ENCODE measurements at regions not wholly inside any gene's neighbourhood (a gene's known extent, or its start where the extent isn't known, plus 50 kb on each side); places are given as distances from the start of the nearest gene placed in this dataset.
"Not testable (repeated sequence)": the region's sequence is repeated elsewhere in the genome, so short reads cannot be mapped to it uniquely, and the experiment has no call there.

GRCh38 chr13:88823114-88823513, 1151.9 kb downstream of the SLITRK5 start:
- H3K4me1 Mint-ChIP-seq (ENCODE audit: low read depth, unreplicated experiment) = no peaks in the 10 kb centered on the region
- no peak for DNase-seq
- H3K27me3 Mint-ChIP-seq (ENCODE audit: unreplicated experiment) = no peaks in the 10 kb centered on the region
- H3K27ac Mint-ChIP-seq (ENCODE audit: unreplicated experiment) = no peak overlapping the region
- no peak for TF ChIP-seq CTCF (IDR thresholded peaks at IDR 0.05; ENCODE audit: partially characterized antibody, unreplicated experiment)
- H3K9me3 Mint-ChIP-seq (ENCODE audit: unreplicated experiment) = no peaks in the 10 kb centered on the region
- H3K4me3 Mint-ChIP-seq (ENCODE audit: unreplicated experiment) = no peak overlapping the region
- no peaks in the 10 kb centered on the region for H3K36me3 Mint-ChIP-seq (ENCODE audit: unreplicated experiment)

- no peak overlapping the region for H3K4me3 Mint-ChIP-seq (ENCODE audit: unreplicated experiment)
- H3K36me3 Mint-ChIP-seq (ENCODE audit: unreplicated experiment) = no peaks in the 10 kb centered on the region
- H3K27me3 Mint-ChIP-seq (ENCODE audit: unreplicated experiment) = no peaks in the 10 kb centered on the region
- no peaks in the 10 kb centered on the region for H3K4me1 Mint-ChIP-seq (ENCODE audit: low read depth, unreplicated experiment)
- no peaks in the 10 kb centered on the region for H3K9me3 Mint-ChIP-seq (ENCODE audit: unreplicated experiment)
- DNase-seq = no peak
- no peak for TF ChIP-seq CTCF (IDR thresholded peaks at IDR 0.05; ENCODE audit: partially characterized antibody, unreplicated experiment)
- no peak overlapping the region for H3K27ac Mint-ChIP-seq (ENCODE audit: unreplicated experiment)
Observed at GRCh38 chr13:88824218-88824617, 1153.0 kb downstream of the SLITRK5 start.

- H3K9me3 Mint-ChIP-seq (ENCODE audit: unreplicated experiment) = no peaks in the 10 kb centered on the region
- no peaks in the 10 kb centered on the region for H3K27me3 Mint-ChIP-seq (ENCODE audit: unreplicated experiment)
- no peaks in the 10 kb centered on the region for H3K36me3 Mint-ChIP-seq (ENCODE audit: unreplicated experiment)
- H3K4me1 Mint-ChIP-seq (ENCODE audit: low read depth, unreplicated experiment) = no peaks in the 10 kb centered on the region
- H3K27ac Mint-ChIP-seq (ENCODE audit: unreplicated experiment) = no peak overlapping the region
- no peak for TF ChIP-seq CTCF (IDR thresholded peaks at IDR 0.05; ENCODE audit: partially characterized antibody, unreplicated experiment)
- DNase-seq = no peak
- no peak overlapping the region for H3K4me3 Mint-ChIP-seq (ENCODE audit: unreplicated experiment)
Observed at GRCh38 chr13:88840085-88840484, 1168.9 kb downstream of the SLITRK5 start.

- H3K36me3 Mint-ChIP-seq (ENCODE audit: unreplicated experiment); H3K4me1 Mint-ChIP-seq (ENCODE audit: low read depth, unreplicated experiment); H3K9me3 Mint-ChIP-seq (ENCODE audit: unreplicated experiment); H3K27me3 Mint-ChIP-seq (ENCODE audit: unreplicated experiment); H3K27ac Mint-ChIP-seq (ENCODE audit: unreplicated experiment); H3K4me3 Mint-ChIP-seq (ENCODE audit: unreplicated experiment): not testable (repeated sequence)
- DNase-seq = peak; percentile 12
Observed at GRCh38 chr13:88852293-88852692, 1181.1 kb downstream of the SLITRK5 start.

- Mint-ChIP-seq H3K27me3 (ENCODE audit: unreplicated experiment) (no peaks in the 10 kb centered on the region), H3K27ac (ENCODE audit: unreplicated experiment) (no peak overlapping the region)
Observed at GRCh38 chr13:88857256-88857655, 1186.1 kb downstream of the SLITRK5 start.

More at GRCh38 chr13:88857256-88857655, 1186.1 kb downstream of the SLITRK5 start:
- Mint-ChIP-seq H3K36me3 (ENCODE audit: unreplicated experiment) (no peaks in the 10 kb centered on the region), H3K4me1 (ENCODE audit: low read depth, unreplicated experiment) (peaks cover 8% of the 10 kb centered on the region), H3K9me3 (ENCODE audit: unreplicated experiment) (no peaks in the 10 kb centered on the region), H3K4me3 (ENCODE audit: unreplicated experiment) (no peak overlapping the region)
- no peak for DNase-seq
- TF ChIP-seq CTCF (IDR thresholded peaks at IDR 0.05; ENCODE audit: partially characterized antibody, unreplicated experiment) = no peak
